ENCODE measurements at regions not wholly inside any gene's neighbourhood (a gene's known extent, or its start where the extent isn't known, plus 50 kb on each side); places are given as distances from the start of the nearest gene placed in this dataset.
"Not testable (repeated sequence)": the region's sequence is repeated elsewhere in the genome, so short reads cannot be mapped to it uniquely, and the experiment has no call there.

GRCh38 chr7:51918581-51918980 lies 602.0 kb upstream of the COBL start:
- DNase-seq (ENCODE audit: low read depth): no peak

- DNase-seq (ENCODE audit: low read depth): no peak
Observed at GRCh38 chr7:51901489-51901840, 584.9 kb upstream of the COBL start.

- not testable (repeated sequence) for DNase-seq (ENCODE audit: low read depth)
Observed at GRCh38 chr7:51900755-51901488, 584.3 kb upstream of the COBL start.

- DNase-seq (ENCODE audit: low read depth): no peak
Observed at GRCh38 chr7:51899611-51900010, 583.0 kb upstream of the COBL start.

GRCh38 chr7:51882412-51882811 lies 565.8 kb upstream of the COBL start:
- DNase-seq (ENCODE audit: low read depth): no peak

GRCh38 chr7:51881309-51881708 lies 564.7 kb upstream of the COBL start:
- no peak for DNase-seq (ENCODE audit: low read depth)

GRCh38 chr7:51878865-51879264 lies 562.3 kb upstream of the COBL start:
- DNase-seq (ENCODE audit: low read depth): no peak

- no peak for DNase-seq (ENCODE audit: low read depth)
Observed at GRCh38 chr7:51869452-51869851, 552.8 kb upstream of the COBL start.

GRCh38 chr7:51867117-51867516 lies 550.5 kb upstream of the COBL start:
- no peak for DNase-seq (ENCODE audit: low read depth)

GRCh38 chr7:51860305-51860704 lies 543.7 kb upstream of the COBL start:
- no peak for DNase-seq (ENCODE audit: low read depth)

- DNase-seq (ENCODE audit: low read depth): no peak
Observed at GRCh38 chr7:51850126-51850525, 533.5 kb upstream of the COBL start.

- no peak for DNase-seq (ENCODE audit: low read depth)
Observed at GRCh38 chr7:51847461-51848134, 531.0 kb upstream of the COBL start.

- not testable (repeated sequence) for DNase-seq (ENCODE audit: low read depth)
Observed at GRCh38 chr7:51839130-51839529, 522.5 kb upstream of the COBL start.

GRCh38 chr7:51827631-51828030 lies 511.0 kb upstream of the COBL start:
- DNase-seq (ENCODE audit: low read depth): no peak

- DNase-seq (ENCODE audit: low read depth): no peak
Observed at GRCh38 chr7:51824050-51824449, 507.4 kb upstream of the COBL start.

GRCh38 chr7:51823437-51823836 lies 506.8 kb upstream of the COBL start:
- no peak for DNase-seq (ENCODE audit: low read depth)

GRCh38 chr7:51817694-51818225 lies 501.2 kb upstream of the COBL start:
- no peak for DNase-seq (ENCODE audit: low read depth)

GRCh38 chr7:51805783-51806431 lies 489.3 kb upstream of the COBL start:
- DNase-seq (ENCODE audit: low read depth): not testable (repeated sequence)

- no peak for DNase-seq (ENCODE audit: low read depth)
Observed at GRCh38 chr7:51802718-51803117, 486.1 kb upstream of the COBL start.

GRCh38 chr7:51797371-51797770 lies 480.8 kb upstream of the COBL start:
- DNase-seq (ENCODE audit: low read depth): no peak

GRCh38 chr7:51792796-51793195 lies 476.2 kb upstream of the COBL start:
- no peak for DNase-seq (ENCODE audit: low read depth)

- no peak for DNase-seq (ENCODE audit: low read depth)
Observed at GRCh38 chr7:51789489-51789888, 472.9 kb upstream of the COBL start.

- no peak for DNase-seq (ENCODE audit: low read depth)
Observed at GRCh38 chr7:51786284-51786683, 469.7 kb upstream of the COBL start.
